ENCODE measurements at regions not wholly inside any gene's neighbourhood (a gene's known extent, or its start where the extent isn't known, plus 50 kb on each side); places are given as distances from the start of the nearest gene placed in this dataset.

GRCh38 chr9:102521097-102521755 lies 473.9 kb upstream of the CYLC2 start:
- H3K27me3 ChIP-seq (ENCODE audit: control insufficient read depth, insufficient read depth, low read length): no peaks in the 10 kb centered on the region
- FAIRE-seq (no peak), DNase-seq (ENCODE audit: low read depth) (no peak)
- TF ChIP-seq CTCF (IDR thresholded peaks at IDR 0.05; ENCODE audit: insufficient read depth, low read length, severe bottlenecking): no peak
- H3K4me3 ChIP-seq (ENCODE audit: low read depth, low read length): no peak overlapping the region
- no peaks in the 10 kb centered on the region for H3K36me3 ChIP-seq (ENCODE audit: control insufficient read depth, insufficient read depth, low read length)

- H3K36me3 ChIP-seq (ENCODE audit: control insufficient read depth, insufficient read depth, low read length): no peaks in the 10 kb centered on the region
- H3K4me3 ChIP-seq (ENCODE audit: low read depth, low read length): no peak overlapping the region
- FAIRE-seq (no peak), DNase-seq (ENCODE audit: low read depth) (no peak)
- no peaks in the 10 kb centered on the region for H3K27me3 ChIP-seq (ENCODE audit: control insufficient read depth, insufficient read depth, low read length)
- TF ChIP-seq CTCF (IDR thresholded peaks at IDR 0.05; ENCODE audit: insufficient read depth, low read length, severe bottlenecking): no peak
Measured at GRCh38 chr9:102519423-102519822, 475.7 kb upstream of the CYLC2 start.

GRCh38 chr9:102518324-102518723 lies 476.8 kb upstream of the CYLC2 start:
- H3K27me3 ChIP-seq (ENCODE audit: control insufficient read depth, insufficient read depth, low read length): no peaks in the 10 kb centered on the region
- FAIRE-seq: no peak
- DNase-seq (ENCODE audit: low read depth): no peak
- no peak for TF ChIP-seq CTCF (IDR thresholded peaks at IDR 0.05; ENCODE audit: insufficient read depth, low read length, severe bottlenecking)
- H3K4me3 ChIP-seq (ENCODE audit: low read depth, low read length): no peak overlapping the region
- H3K36me3 ChIP-seq (ENCODE audit: control insufficient read depth, insufficient read depth, low read length): no peaks in the 10 kb centered on the region

- DNase-seq (ENCODE audit: low read depth): no peak
- no peaks in the 10 kb centered on the region for H3K27me3 ChIP-seq (ENCODE audit: control insufficient read depth, insufficient read depth, low read length)
- H3K36me3 ChIP-seq (ENCODE audit: control insufficient read depth, insufficient read depth, low read length): no peaks in the 10 kb centered on the region
- no peak for TF ChIP-seq CTCF (IDR thresholded peaks at IDR 0.05; ENCODE audit: insufficient read depth, low read length, severe bottlenecking)
- H3K4me3 ChIP-seq (ENCODE audit: low read depth, low read length): no peak overlapping the region
- FAIRE-seq: no peak
Measured at GRCh38 chr9:102514541-102514940, 480.6 kb upstream of the CYLC2 start.

GRCh38 chr9:102507044-102507687 lies 488.0 kb upstream of the CYLC2 start:
- no peak for FAIRE-seq
- Histone ChIP-seq H3K4me3 (ENCODE audit: low read depth, low read length) (no peak overlapping the region), H3K36me3 (ENCODE audit: control insufficient read depth, insufficient read depth, low read length) (no peaks in the 10 kb centered on the region), H3K27me3 (ENCODE audit: control insufficient read depth, insufficient read depth, low read length) (no peaks in the 10 kb centered on the region)
- no peak for TF ChIP-seq CTCF (IDR thresholded peaks at IDR 0.05; ENCODE audit: insufficient read depth, low read length, severe bottlenecking)
- no peak for DNase-seq (ENCODE audit: low read depth)

- no peak for DNase-seq (ENCODE audit: low read depth)
- no peak for TF ChIP-seq CTCF (IDR thresholded peaks at IDR 0.05; ENCODE audit: insufficient read depth, low read length, severe bottlenecking)
- H3K36me3 ChIP-seq (ENCODE audit: control insufficient read depth, insufficient read depth, low read length): no peaks in the 10 kb centered on the region
- no peak overlapping the region for H3K4me3 ChIP-seq (ENCODE audit: low read depth, low read length)
- H3K27me3 ChIP-seq (ENCODE audit: control insufficient read depth, insufficient read depth, low read length): no peaks in the 10 kb centered on the region
- FAIRE-seq: no peak
Measured at GRCh38 chr9:102506406-102506805, 488.7 kb upstream of the CYLC2 start.
